MG63 (cell line): ENCODE measurements at regions not wholly inside any gene's neighbourhood (a gene's known extent, or its start where the extent isn't known, plus 50 kb on each side); places are given as distances from the start of the nearest gene placed in this dataset.

Source experiments
- DNase-seq: peaks from one replicate; pipeline ENCODE4 v3.0.0-alpha.2; 2020
- H3K27me3 ChIP-seq: fragments of 250-450 bp; sonication (Bioruptor Pico); 2 replicates; pipeline ENCODE4 v1.5.1; 2020; ENCODE audit warnings: mild to moderate bottlenecking, moderate library complexity
- H3K36me3 ChIP-seq: fragments of 250-450 bp; sonication (Bioruptor Pico); 2 replicates; pipeline ENCODE4 v1.5.1; 2020; ENCODE audit warnings: mild to moderate bottlenecking, moderate library complexity
- H3K4me3 ChIP-seq: fragments of 250-450 bp; sonication (Bioruptor Pico); 2 replicates; pipeline ENCODE4 v1.5.1; 2020; ENCODE audit warnings: mild to moderate bottlenecking, moderate library complexity
- H3K9me3 ChIP-seq: fragments of 250-450 bp; sonication (Bioruptor Pico); 2 replicates; pipeline ENCODE4 v1.5.1; 2020; ENCODE audit warnings: mild to moderate bottlenecking, moderate library complexity

DNA sequence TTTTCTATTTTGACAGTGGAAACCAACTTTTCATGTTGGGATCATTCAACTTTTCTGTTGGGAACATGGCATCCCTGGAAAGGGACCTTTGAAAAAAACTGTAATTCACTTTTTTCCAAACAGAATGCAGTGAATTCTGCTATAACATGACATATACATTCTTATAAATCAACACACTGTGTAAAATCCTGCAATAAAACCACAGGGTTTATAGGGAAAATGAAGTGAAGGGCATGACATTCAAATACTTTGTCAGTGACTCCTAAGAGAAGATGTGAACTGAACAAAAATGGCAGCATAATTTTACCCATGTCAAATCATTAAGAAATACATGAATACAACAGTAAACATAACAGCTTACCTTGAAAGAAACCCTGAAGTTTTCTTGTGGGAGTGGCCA lies 264.5 kb upstream of the ANKRD50 start:
- no peaks in the 10 kb centered on the region for H3K27me3 ChIP-seq
- no peak for DNase-seq
- no peaks in the 10 kb centered on the region for H3K9me3 ChIP-seq
- H3K4me3 ChIP-seq, result no peak overlapping the region
- H3K36me3 ChIP-seq, result no peaks in the 10 kb centered on the region

DNA sequence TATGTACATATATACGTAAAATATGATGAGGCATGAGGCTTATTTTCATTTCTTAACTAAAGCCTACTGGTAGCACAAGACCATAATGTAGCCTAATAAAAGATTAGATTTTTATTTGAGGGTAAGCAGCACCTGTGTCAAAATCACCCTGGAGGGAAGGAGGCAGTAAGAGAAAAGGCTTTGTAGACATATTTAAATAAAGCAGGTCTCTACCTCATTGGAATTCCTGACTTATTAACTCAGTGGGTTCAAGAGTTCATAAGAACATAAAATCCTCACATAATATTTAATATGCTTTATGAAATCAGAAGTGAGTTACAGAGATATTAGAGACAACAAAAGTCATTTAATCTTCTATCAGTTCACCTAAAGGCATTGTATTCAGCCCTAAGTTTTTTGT lies 261.6 kb upstream of the ANKRD50 start:
- DNase-seq, result no peak
- no peaks in the 10 kb centered on the region for H3K9me3 ChIP-seq
- H3K4me3 ChIP-seq, result no peak overlapping the region
- no peaks in the 10 kb centered on the region for H3K27me3 ChIP-seq
- H3K36me3 ChIP-seq, result no peaks in the 10 kb centered on the region

DNA sequence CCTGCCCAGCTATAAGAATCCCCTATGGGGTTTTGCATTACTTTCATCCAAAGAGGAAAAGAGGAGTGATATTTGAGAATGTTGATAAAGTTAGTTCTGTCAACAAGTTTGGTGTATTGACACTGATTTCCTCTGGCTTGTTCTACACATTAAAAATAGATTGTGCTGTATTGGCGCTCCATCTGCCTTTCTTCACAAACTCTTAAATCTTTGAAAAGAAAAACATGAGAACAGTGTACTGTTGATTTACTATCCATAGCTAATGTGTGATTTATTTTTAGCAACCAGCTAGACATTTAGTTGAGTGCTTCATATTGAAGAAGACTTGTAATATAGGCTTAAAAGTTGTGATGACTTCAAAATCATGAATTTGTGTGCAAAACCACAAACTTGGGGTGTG lies 261.2 kb upstream of the ANKRD50 start:
- H3K27me3 ChIP-seq, result no peaks in the 10 kb centered on the region
- no peaks in the 10 kb centered on the region for H3K9me3 ChIP-seq
- no peak for DNase-seq
- H3K36me3 ChIP-seq, result no peaks in the 10 kb centered on the region
- H3K4me3 ChIP-seq, result no peak overlapping the region

DNA sequence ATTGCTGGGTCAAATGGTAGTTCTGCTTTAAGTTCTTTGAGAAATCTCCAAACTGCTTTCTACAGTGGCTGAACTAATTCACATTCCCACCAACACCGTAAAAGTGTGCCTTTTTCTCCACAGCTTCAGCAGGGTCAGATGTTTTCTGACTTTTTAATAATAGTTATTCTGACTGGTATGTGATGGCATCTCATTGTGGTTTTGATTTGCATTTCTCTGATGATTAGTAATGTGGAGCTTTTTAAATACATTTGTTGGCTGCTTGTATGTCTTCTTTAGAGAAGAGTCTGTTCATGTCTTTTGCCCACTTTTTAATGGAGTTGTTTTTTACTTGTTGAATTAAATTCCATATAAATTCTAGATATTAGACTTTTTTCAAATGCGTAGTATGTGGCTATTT lies 257.5 kb upstream of the ANKRD50 start:
- Histone ChIP-seq H3K4me3 (no peak overlapping the region), H3K27me3 (no peaks in the 10 kb centered on the region), H3K36me3 (no peaks in the 10 kb centered on the region), H3K9me3 (no peaks in the 10 kb centered on the region)
- no peak for DNase-seq

DNA sequence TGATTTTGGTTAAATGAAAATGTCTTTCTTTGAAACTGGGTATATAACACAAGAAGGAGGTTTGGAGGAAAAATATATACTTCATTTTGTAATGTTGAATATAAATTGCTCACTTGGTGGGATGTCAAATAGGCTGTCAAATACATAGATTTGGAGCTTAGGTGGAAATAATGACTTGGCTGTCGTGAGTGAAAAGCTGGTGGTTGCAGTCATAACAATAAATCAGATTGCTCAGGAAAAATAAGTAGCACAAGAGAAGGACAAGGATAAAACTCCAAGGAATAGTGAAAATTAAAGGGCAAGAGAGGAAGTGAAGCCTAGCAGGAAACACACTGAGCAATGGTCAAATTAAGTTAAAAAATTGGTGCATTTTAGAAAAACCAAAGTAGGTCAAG lies 253.0 kb upstream of the ANKRD50 start:
- Histone ChIP-seq H3K36me3 (no peaks in the 10 kb centered on the region), H3K4me3 (no peak overlapping the region), H3K27me3 (no peaks in the 10 kb centered on the region), H3K9me3 (peaks cover 8% of the 10 kb centered on the region)
- no peak for DNase-seq

GRCh38 chr4:124964852-124965496 lies 252.4 kb upstream of the ANKRD50 start:
- H3K9me3 ChIP-seq, result peaks cover 8% of the 10 kb centered on the region
- H3K36me3 ChIP-seq, result no peaks in the 10 kb centered on the region
- no peak overlapping the region for H3K4me3 ChIP-seq
- DNase-seq, result no peak
- H3K27me3 ChIP-seq, result no peaks in the 10 kb centered on the region

GRCh38 chr4:124964251-124964650 lies 251.7 kb upstream of the ANKRD50 start:
- H3K36me3 ChIP-seq, result no peaks in the 10 kb centered on the region
- no peak for DNase-seq
- no peaks in the 10 kb centered on the region for H3K27me3 ChIP-seq
- no peak overlapping the region for H3K4me3 ChIP-seq
- H3K9me3 ChIP-seq, result peaks cover 8% of the 10 kb centered on the region

DNA sequence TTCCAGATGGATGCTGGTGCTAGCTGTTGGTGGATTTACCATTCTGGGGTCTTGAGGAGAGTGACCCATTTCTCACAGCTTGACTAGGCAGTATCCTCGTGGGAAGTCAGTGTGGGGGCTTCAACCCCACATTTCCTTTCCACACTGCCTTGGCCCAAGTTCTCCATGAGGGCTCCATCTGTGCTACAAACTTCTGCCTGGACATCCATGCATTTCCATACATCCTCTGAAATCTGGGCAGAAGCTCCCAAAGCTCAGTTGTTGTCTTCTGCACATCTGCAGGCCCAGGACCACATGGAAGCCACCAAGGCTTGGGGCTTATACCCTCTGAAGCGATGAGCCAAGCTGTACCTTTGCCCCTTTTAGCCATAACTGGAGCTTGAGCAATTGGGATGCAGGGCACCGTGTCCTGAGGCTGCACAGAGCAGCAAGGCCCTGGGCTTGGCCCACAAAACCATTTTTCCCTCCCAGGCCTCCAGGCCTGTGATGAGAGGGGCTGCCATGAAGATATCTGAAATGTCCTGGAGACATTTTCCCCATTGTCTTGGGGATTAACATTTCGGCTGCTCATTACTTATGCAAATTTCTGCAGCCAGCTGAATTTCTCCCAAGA lies 248.7 kb upstream of the ANKRD50 start:
- Histone ChIP-seq H3K9me3 (peaks cover 8% of the 10 kb centered on the region), H3K27me3 (no peaks in the 10 kb centered on the region), H3K36me3 (no peaks in the 10 kb centered on the region), H3K4me3 (no peak overlapping the region)
- DNase-seq, result no peak

GRCh38 chr4:124958847-124959246 lies 246.3 kb upstream of the ANKRD50 start:
- peaks cover 8% of the 10 kb centered on the region for H3K9me3 ChIP-seq
- no peaks in the 10 kb centered on the region for H3K36me3 ChIP-seq
- no peak for DNase-seq
- H3K27me3 ChIP-seq, result no peaks in the 10 kb centered on the region
- no peak overlapping the region for H3K4me3 ChIP-seq

DNA sequence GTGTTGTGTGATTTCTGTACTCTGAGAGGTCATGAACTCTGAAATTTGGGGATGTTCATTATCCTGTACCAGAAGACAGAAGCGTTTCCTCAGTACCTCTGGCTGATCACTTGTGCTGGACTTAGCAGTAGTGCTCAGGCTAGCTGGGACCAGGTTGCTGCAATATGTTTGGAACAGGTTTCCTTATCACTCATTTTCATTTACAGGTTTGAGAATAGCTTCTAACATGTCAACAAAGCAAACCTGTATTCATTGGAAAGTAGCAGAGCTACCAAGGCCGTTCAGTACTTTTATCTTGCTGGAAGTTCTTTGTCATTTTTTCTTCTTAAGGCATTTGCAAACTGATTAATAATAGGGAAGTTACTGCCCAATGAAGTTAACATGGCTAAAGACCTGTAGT lies 242.9 kb upstream of the ANKRD50 start:
- Histone ChIP-seq H3K36me3 (no peaks in the 10 kb centered on the region), H3K9me3 (no peaks in the 10 kb centered on the region), H3K27me3 (no peaks in the 10 kb centered on the region), H3K4me3 (no peak overlapping the region)
- no peak for DNase-seq

GRCh38 chr4:124954046-124954445 lies 241.5 kb upstream of the ANKRD50 start:
- H3K36me3 ChIP-seq, result no peaks in the 10 kb centered on the region
- H3K9me3 ChIP-seq, result no peaks in the 10 kb centered on the region
- no peaks in the 10 kb centered on the region for H3K27me3 ChIP-seq
- DNase-seq, result no peak
- no peak overlapping the region for H3K4me3 ChIP-seq

DNA sequence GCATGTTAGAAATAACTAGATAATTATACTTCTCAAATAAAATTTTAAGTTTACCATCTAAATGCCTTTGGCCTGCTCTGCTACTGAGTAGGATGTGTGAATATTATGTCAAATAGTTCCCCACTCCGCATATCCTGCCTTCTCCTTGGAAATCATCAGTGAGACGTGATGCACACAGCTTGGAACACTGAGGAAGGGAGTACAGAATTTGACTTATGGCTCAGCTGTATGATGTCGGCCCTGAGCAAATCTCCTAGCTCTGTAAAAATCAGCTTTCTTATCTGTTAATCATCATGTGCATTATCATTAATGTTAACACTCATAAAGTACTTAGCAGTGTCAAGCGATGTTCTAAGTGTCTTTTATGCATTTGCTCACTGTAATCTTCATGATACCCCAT lies 241.0 kb upstream of the ANKRD50 start:
- Histone ChIP-seq H3K9me3 (no peaks in the 10 kb centered on the region), H3K27me3 (no peaks in the 10 kb centered on the region), H3K36me3 (no peaks in the 10 kb centered on the region), H3K4me3 (no peak overlapping the region)
- DNase-seq, result no peak

- no peak for DNase-seq
- Histone ChIP-seq H3K36me3 (no peaks in the 10 kb centered on the region), H3K9me3 (no peaks in the 10 kb centered on the region), H3K4me3 (no peak overlapping the region), H3K27me3 (no peaks in the 10 kb centered on the region)
Observed at GRCh38 chr4:124953061-124953460, 240.5 kb upstream of the ANKRD50 start.

DNA sequence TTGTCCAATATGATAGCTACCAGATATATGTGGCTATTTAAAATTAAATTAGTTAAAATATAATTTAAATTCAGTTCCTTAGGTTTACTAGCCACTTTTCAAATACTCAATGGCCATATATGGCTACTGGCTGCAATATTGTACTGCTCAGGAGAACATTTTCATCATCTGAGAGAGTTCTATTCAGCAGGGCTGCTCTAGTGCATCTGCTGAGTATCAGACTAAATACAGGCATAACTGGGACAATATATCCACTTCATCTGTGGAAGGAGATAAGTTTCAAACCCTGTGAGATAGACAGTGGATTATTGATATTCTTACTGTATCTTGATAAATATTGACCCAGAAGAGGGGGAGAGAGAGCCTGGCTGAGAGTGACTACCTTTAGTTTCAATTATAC lies 240.1 kb upstream of the ANKRD50 start:
- Histone ChIP-seq H3K27me3 (no peaks in the 10 kb centered on the region), H3K36me3 (no peaks in the 10 kb centered on the region), H3K9me3 (no peaks in the 10 kb centered on the region), H3K4me3 (no peak overlapping the region)
- DNase-seq, result no peak

DNA sequence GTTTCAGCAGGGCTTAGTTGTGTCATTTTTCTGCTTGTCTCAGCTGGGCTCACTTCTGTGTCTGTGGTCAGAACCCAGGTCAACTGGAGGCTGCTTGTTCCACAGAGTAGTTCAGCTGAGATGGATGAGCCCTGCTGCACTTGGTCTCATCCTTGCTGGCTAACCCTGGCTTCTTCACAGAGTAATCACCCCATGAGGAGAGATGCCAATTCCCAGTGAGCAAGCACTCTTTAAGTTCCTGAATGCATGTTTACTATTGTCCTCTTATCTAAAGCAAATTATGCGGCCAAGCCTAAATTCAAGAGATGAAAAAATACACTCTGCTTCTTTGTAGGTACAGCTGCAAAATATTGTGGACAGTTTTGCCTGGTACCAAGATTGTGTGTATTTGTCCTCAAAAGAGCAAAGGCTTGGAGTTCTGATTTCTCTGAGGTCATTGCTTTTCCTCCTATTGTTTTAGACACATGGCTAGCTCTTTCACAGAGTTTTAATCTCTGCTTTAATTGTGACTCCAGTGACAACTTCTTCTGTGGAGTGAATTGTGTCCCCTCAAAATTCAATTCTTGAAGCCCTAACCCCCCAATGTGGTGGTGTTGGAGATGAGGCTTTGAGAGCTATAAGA lies 236.6 kb upstream of the ANKRD50 start:
- H3K36me3 ChIP-seq, result no peaks in the 10 kb centered on the region
- peak; percentile 41 for DNase-seq
- H3K9me3 ChIP-seq, result no peaks in the 10 kb centered on the region
- no peaks in the 10 kb centered on the region for H3K27me3 ChIP-seq
- H3K4me3 ChIP-seq, result no peak overlapping the region

- Histone ChIP-seq H3K4me3 (no peak overlapping the region), H3K27me3 (no peaks in the 10 kb centered on the region)
- no peak for DNase-seq
Observed at GRCh38 chr4:124947622-124948265, 235.2 kb upstream of the ANKRD50 start.

GRCh38 chr4:124946696-124947095 lies 234.2 kb upstream of the ANKRD50 start:
- Histone ChIP-seq H3K4me3 (no peak overlapping the region), H3K9me3 (no peaks in the 10 kb centered on the region), H3K36me3 (no peaks in the 10 kb centered on the region), H3K27me3 (no peaks in the 10 kb centered on the region)
- DNase-seq, result no peak

More at GRCh38 chr4:124947622-124948265, 235.2 kb upstream of the ANKRD50 start:
- Histone ChIP-seq H3K9me3 (no peaks in the 10 kb centered on the region), H3K36me3 (no peaks in the 10 kb centered on the region)

DNA sequence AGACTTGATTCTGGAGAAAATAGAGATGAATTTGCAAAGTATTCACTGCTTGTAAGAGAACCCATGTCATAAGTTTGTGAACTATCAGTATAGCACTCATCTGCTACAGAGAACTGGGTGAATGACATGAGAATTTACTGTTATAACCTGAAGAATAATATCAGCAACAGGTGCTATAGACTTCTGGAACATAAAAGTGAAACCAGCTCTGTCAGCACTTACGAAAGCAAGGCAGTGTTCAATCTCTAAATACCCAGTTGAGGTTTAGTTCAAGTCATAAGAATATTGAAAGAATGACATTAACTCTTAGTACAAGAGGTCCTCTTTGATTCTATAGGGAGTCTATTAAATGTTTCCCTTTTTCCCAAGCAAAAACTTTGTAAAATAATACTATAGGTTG lies 232.9 kb upstream of the ANKRD50 start:
- DNase-seq, result no peak
- H3K4me3 ChIP-seq, result no peak overlapping the region

More for the DNA sequence above, 232.9 kb upstream of the ANKRD50 start:
- Histone ChIP-seq H3K9me3 (no peaks in the 10 kb centered on the region), H3K27me3 (no peaks in the 10 kb centered on the region), H3K36me3 (no peaks in the 10 kb centered on the region)
